ENCODE measurements at regions not wholly inside any gene's neighbourhood (a gene's known extent, or its start where the extent isn't known, plus 50 kb on each side); places are given as distances from the start of the nearest gene placed in this dataset.

GRCh38 chr4:111628437-111628836 lies 516.8 kb upstream of the FAM241A start:
- Mint-ChIP-seq H3K36me3 (no peaks in the 10 kb centered on the region), H3K4me1 (no peaks in the 10 kb centered on the region), H3K4me3 (no peak overlapping the region), H3K27ac (no peak overlapping the region), H3K9me3 (peaks cover 0 to 6% (median 2%) of the 10 kb centered on the region in 7 donors), H3K27me3 (ENCODE audit: low read depth in 3 of 3) (peaks cover 0 to 7% (median 7%) of the 10 kb centered on the region in 3 donors)
- Histone ChIP-seq H3K9ac (ENCODE audit: insufficient read depth, low read length, poor library complexity, severe bottlenecking) (no peak overlapping the region), H3K4me3 (replicated peaks in 1 of 3; ENCODE audit: low read depth in 2 of 3, low read length in 3 of 3) (no peak overlapping the region), H3K79me2 (ENCODE audit: insufficient read depth, low read length) (no peaks in the 10 kb centered on the region), H3K4me2 (replicated peaks; ENCODE audit: extremely low read depth, low read length, poor library complexity, severe bottlenecking) (no peak overlapping the region), H2AFZ (ENCODE audit: insufficient read depth, low read depth, low read length, poor library complexity, severe bottlenecking) (no peak overlapping the region), H3K9me3 (replicated peaks in 1 of 2; ENCODE audit: control insufficient read depth in 1 of 2, insufficient read depth in 1 of 2, low read length in 2 of 2) (no peaks in the 10 kb centered on the region), H3K27me3 (ENCODE audit: control insufficient read depth in 2 of 2, insufficient read depth in 2 of 2, low read length in 2 of 2) (no peaks in the 10 kb centered on the region), H4K20me1 (ENCODE audit: insufficient read depth, low read length) (no peaks in the 10 kb centered on the region), H3K27ac (ENCODE audit: low read depth in 1 of 2, low read length in 2 of 2) (no peak overlapping the region), H3K4me1 (ENCODE audit: control insufficient read depth in 1 of 2, insufficient read depth in 2 of 2, low read length in 2 of 2) (no peaks in the 10 kb centered on the region), H3K36me3 (replicated peaks in 1 of 2; ENCODE audit: control insufficient read depth in 1 of 2, insufficient read depth in 2 of 2, low read length in 2 of 2) (no peaks in the 10 kb centered on the region)
- TF ChIP-seq CTCF (IDR thresholded peaks at IDR 0.05): no peak
- intact Hi-C loops (cut with micrococcal nuclease): no loop called here
- 94% methylated on average over 7 of the region's 10 CpGs for WGBS (ENCODE audit: insufficient coverage)
- DNase-seq: no peak

GRCh38 chr4:111630705-111631104 lies 514.5 kb upstream of the FAM241A start:
- no peak overlapping the region for H3K27ac Mint-ChIP-seq
- Histone ChIP-seq H3K4me2 (replicated peaks; ENCODE audit: extremely low read depth, low read length, poor library complexity, severe bottlenecking) (no peak overlapping the region), H3K9me3 (replicated peaks in 1 of 2; ENCODE audit: control insufficient read depth in 1 of 2, insufficient read depth in 1 of 2, low read length in 2 of 2) (no peaks in the 10 kb centered on the region), H3K27me3 (ENCODE audit: control insufficient read depth in 2 of 2, insufficient read depth in 2 of 2, low read length in 2 of 2) (no peaks in the 10 kb centered on the region), H3K9ac (ENCODE audit: insufficient read depth, low read length, poor library complexity, severe bottlenecking) (no peak overlapping the region), H3K4me1 (ENCODE audit: control insufficient read depth in 1 of 2, insufficient read depth in 2 of 2, low read length in 2 of 2) (no peaks in the 10 kb centered on the region), H3K4me3 (replicated peaks in 1 of 3; ENCODE audit: low read depth in 2 of 3, low read length in 3 of 3) (no peak overlapping the region), H3K79me2 (ENCODE audit: insufficient read depth, low read length) (no peaks in the 10 kb centered on the region), H3K36me3 (replicated peaks in 1 of 2; ENCODE audit: control insufficient read depth in 1 of 2, insufficient read depth in 2 of 2, low read length in 2 of 2) (no peaks in the 10 kb centered on the region), H4K20me1 (ENCODE audit: insufficient read depth, low read length) (no peaks in the 10 kb centered on the region), H2AFZ (ENCODE audit: insufficient read depth, low read depth, low read length, poor library complexity, severe bottlenecking) (no peak overlapping the region), H3K27ac (ENCODE audit: low read depth in 1 of 2, low read length in 2 of 2) (no peak overlapping the region)
- peaks cover 0 to 2% (median 0%) of the 10 kb centered on the region in 7 donors for H3K9me3 Mint-ChIP-seq
- no peaks in the 10 kb centered on the region for H3K36me3 Mint-ChIP-seq
- TF ChIP-seq CTCF (IDR thresholded peaks at IDR 0.05): no peak
- H3K4me3 Mint-ChIP-seq: no peak overlapping the region
- H3K27me3 Mint-ChIP-seq (ENCODE audit: low read depth in 3 of 3): peaks cover 0 to 7% (median 7%) of the 10 kb centered on the region in 3 donors
- DNase-seq: no peak
- no peaks in the 10 kb centered on the region for H3K4me1 Mint-ChIP-seq
- intact Hi-C loops (cut with micrococcal nuclease): no loop called here
- WGBS (ENCODE audit: insufficient coverage): 100% methylated on average over 1 of the region's 2 CpGs

Data from CD14-positive monocyte (primary cell).